ENCODE measurements at regions not wholly inside any gene's neighbourhood (a gene's known extent, or its start where the extent isn't known, plus 50 kb on each side); places are given as distances from the start of the nearest gene placed in this dataset.

DNA sequence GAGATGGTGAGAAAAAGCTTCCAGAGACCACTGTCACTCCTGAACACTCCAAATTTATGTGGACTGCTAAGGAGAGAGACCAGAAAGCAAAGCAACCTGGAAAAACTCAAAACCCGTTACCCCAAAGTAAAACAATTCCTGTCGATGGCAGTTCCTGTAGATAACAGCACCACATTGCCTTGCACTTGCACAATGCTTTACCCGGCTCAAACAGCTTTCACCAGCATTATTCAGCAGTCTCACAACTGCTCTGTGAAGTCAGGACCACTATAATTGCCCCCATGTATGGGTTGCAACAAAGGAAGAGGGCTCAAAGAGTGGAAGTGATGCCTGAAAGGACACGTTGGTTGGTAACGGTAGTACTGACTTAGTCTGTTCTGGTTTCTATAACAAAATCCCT lies 234.8 kb downstream of the BCOR start:
- no peaks in the 10 kb centered on the region for H3K9me3 ChIP-seq (replicated peaks; ENCODE audit: control insufficient read depth, low read depth, low read length)
- WGBS (ENCODE audit: insufficient coverage), result 80% methylated on average over 1 of the region's 5 CpGs
- peaks cover 14% of the 10 kb centered on the region for H3K4me1 ChIP-seq (ENCODE audit: control insufficient read depth, insufficient read depth, low read length)

DNA sequence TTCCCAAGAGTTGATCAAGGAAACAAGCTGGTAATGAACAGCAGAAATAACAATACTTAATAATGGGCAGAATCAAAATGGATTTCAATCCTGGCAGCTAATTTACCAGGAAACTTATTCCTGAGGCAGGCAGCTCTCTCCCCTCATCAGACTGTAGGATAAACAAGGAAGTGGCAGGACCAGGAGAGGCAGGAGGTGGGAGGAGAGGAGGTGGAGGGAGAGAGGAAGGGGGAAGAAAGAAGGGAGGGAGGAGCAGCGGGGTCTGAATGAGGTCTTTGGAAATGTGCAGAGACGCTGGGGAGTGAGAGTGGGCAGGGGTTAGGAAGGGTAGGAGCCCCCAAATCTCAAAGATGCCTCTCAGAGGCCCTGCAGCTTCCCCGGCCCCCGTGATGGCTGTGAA lies 231.5 kb downstream of the BCOR start:
- H3K36me3 ChIP-seq (ENCODE audit: control insufficient read depth, insufficient read depth, low read length), result no peaks in the 10 kb centered on the region
- 20% methylated on average over 2 of the region's 4 CpGs for WGBS (ENCODE audit: insufficient coverage)

More for the DNA sequence above, 234.8 kb downstream of the BCOR start:
- Histone ChIP-seq H3K4me3 (ENCODE audit: low read length) (no peak overlapping the region), H3K27me3 (ENCODE audit: control insufficient read depth, insufficient read depth, low read length) (peaks cover 45% of the 10 kb centered on the region), H3K36me3 (ENCODE audit: control insufficient read depth, insufficient read depth, low read length) (no peaks in the 10 kb centered on the region), H3K27ac (ENCODE audit: low read length) (no peak overlapping the region)
- no peak for DNase-seq

GRCh38 chrX:39869846-39870601 lies 227.7 kb downstream of the BCOR start:
- H3K36me3 ChIP-seq (ENCODE audit: control insufficient read depth, insufficient read depth, low read length), result no peaks in the 10 kb centered on the region
- no peak overlapping the region for H3K27ac ChIP-seq (ENCODE audit: low read length)
- 30% methylated on average over 3 of the region's 7 CpGs for WGBS (ENCODE audit: insufficient coverage)
- no peaks in the 10 kb centered on the region for H3K9me3 ChIP-seq (replicated peaks; ENCODE audit: control insufficient read depth, low read depth, low read length)
- no peaks in the 10 kb centered on the region for H3K4me1 ChIP-seq (ENCODE audit: control insufficient read depth, insufficient read depth, low read length)
- no peak overlapping the region for H3K4me3 ChIP-seq (ENCODE audit: low read length)
- no peak for DNase-seq
- peaks cover 35% of the 10 kb centered on the region for H3K27me3 ChIP-seq (ENCODE audit: control insufficient read depth, insufficient read depth, low read length)

More for the DNA sequence above, 231.5 kb downstream of the BCOR start:
- Histone ChIP-seq H3K4me1 (ENCODE audit: control insufficient read depth, insufficient read depth, low read length) (peaks cover under 1% of the 10 kb centered on the region), H3K9me3 (replicated peaks; ENCODE audit: control insufficient read depth, low read depth, low read length) (no peaks in the 10 kb centered on the region), H3K27ac (ENCODE audit: low read length) (no peak overlapping the region), H3K4me3 (ENCODE audit: low read length) (no peak overlapping the region), H3K27me3 (ENCODE audit: control insufficient read depth, insufficient read depth, low read length) (peaks cover 38% of the 10 kb centered on the region)
- no peak for DNase-seq

DNA sequence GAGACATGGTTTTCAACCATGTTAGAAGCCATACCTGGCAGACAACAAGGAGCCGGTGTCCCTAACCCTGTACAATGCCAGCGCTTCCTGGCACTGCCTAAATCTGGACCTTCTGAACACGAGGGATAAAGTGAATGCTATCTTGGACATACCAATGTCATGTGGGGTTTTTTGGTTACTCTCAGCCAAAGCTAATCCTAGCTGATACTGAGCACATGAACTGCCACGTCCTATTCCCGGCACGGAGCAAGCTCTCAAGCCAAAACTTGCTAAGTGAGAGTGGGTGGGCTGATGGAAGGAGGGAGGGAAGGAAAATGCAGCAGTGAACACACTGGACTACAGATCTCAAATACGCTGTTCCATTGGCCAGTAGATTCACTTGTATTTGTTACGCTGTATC lies 226.1 kb downstream of the BCOR start:
- WGBS (ENCODE audit: insufficient coverage), result 60% methylated on average over 2 of the region's 8 CpGs
- no peak for DNase-seq
- no peaks in the 10 kb centered on the region for H3K36me3 ChIP-seq (ENCODE audit: control insufficient read depth, insufficient read depth, low read length)
- H3K4me3 ChIP-seq (ENCODE audit: low read length), result no peak overlapping the region
- peaks cover under 1% of the 10 kb centered on the region for H3K4me1 ChIP-seq (ENCODE audit: control insufficient read depth, insufficient read depth, low read length)
- H3K9me3 ChIP-seq (replicated peaks; ENCODE audit: control insufficient read depth, low read depth, low read length), result no peaks in the 10 kb centered on the region
- peaks cover 42% of the 10 kb centered on the region for H3K27me3 ChIP-seq (ENCODE audit: control insufficient read depth, insufficient read depth, low read length)
- no peak overlapping the region for H3K27ac ChIP-seq (ENCODE audit: low read length)

GRCh38 chrX:39873117-39873516 lies 224.6 kb downstream of the BCOR start:
- Histone ChIP-seq H3K27ac (ENCODE audit: low read length) (no peak overlapping the region), H3K27me3 (ENCODE audit: control insufficient read depth, insufficient read depth, low read length) (peaks cover 42% of the 10 kb centered on the region), H3K9me3 (replicated peaks; ENCODE audit: control insufficient read depth, low read depth, low read length) (no peaks in the 10 kb centered on the region), H3K4me3 (ENCODE audit: low read length) (no peak overlapping the region), H3K4me1 (ENCODE audit: control insufficient read depth, insufficient read depth, low read length) (peaks cover 3% of the 10 kb centered on the region), H3K36me3 (ENCODE audit: control insufficient read depth, insufficient read depth, low read length) (no peaks in the 10 kb centered on the region)
- DNase-seq, result no peak
- 87% methylated on average over 5 of the region's 5 CpGs for WGBS (ENCODE audit: insufficient coverage)

- Histone ChIP-seq H3K4me3 (ENCODE audit: low read length) (no peak overlapping the region), H3K4me1 (ENCODE audit: control insufficient read depth, insufficient read depth, low read length) (peaks cover 7% of the 10 kb centered on the region), H3K9me3 (replicated peaks; ENCODE audit: control insufficient read depth, low read depth, low read length) (no peaks in the 10 kb centered on the region), H3K27ac (ENCODE audit: low read length) (no peak overlapping the region), H3K27me3 (ENCODE audit: control insufficient read depth, insufficient read depth, low read length) (peaks cover 44% of the 10 kb centered on the region), H3K36me3 (ENCODE audit: control insufficient read depth, insufficient read depth, low read length) (no peaks in the 10 kb centered on the region)
- WGBS (ENCODE audit: insufficient coverage), result 82% methylated on average over 5 of the region's 5 CpGs
- no peak for DNase-seq
Observed at GRCh38 chrX:39874202-39874816, 223.4 kb downstream of the BCOR start.

DNA sequence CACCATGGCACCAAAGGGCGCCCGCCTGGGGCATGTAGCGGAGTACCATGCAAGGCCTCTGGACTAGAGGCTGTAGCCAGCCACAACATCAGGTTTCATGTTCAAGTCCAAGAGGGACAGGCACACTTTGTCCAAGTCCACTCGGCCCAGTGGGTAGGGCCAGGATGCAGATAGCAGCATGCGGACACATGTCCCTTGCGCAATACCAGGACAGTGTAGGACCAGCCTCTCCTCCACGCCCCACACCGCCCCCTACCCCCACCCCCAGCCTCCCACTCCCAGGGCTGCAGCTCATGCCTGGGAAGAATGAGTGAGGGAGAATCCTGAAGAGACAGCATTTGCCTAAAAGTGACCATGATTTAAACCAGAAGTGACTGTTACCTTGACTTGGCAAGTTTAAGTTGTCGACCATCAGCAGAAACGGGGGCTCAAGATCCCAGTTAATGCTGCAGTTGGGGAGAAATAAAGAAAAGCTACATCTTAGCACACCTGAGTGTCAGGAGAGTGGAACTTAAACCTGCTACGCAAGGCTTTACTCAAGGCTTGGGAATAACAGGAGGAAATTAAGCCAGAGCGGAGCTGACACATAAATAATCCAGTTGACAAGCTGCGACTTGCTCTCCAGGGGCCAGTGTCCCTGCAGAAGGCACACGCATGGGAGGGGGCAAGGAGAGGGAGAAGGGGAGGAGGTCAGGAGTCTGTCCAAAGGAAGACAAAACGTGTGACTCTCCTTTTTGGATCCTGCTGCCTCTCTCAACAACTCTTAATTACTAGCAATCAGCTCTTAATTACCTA lies 221.7 kb downstream of the BCOR start:
- Histone ChIP-seq H3K4me1 (ENCODE audit: control insufficient read depth, insufficient read depth, low read length) (peaks cover 10% of the 10 kb centered on the region), H3K27me3 (ENCODE audit: control insufficient read depth, insufficient read depth, low read length) (peaks cover 40% of the 10 kb centered on the region), H3K27ac (ENCODE audit: low read length) (no peak overlapping the region), H3K36me3 (ENCODE audit: control insufficient read depth, insufficient read depth, low read length) (no peaks in the 10 kb centered on the region), H3K9me3 (replicated peaks; ENCODE audit: control insufficient read depth, low read depth, low read length) (no peaks in the 10 kb centered on the region), H3K4me3 (ENCODE audit: low read length) (no peak overlapping the region)
- DNase-seq, result no peak
- 75% methylated on average over 9 of the region's 15 CpGs for WGBS (ENCODE audit: insufficient coverage)

GRCh38 chrX:39877905-39878304 lies 219.9 kb downstream of the BCOR start:
- Histone ChIP-seq H3K4me3 (ENCODE audit: low read length) (no peak overlapping the region), H3K27ac (ENCODE audit: low read length) (no peak overlapping the region), H3K4me1 (ENCODE audit: control insufficient read depth, insufficient read depth, low read length) (peaks cover 10% of the 10 kb centered on the region), H3K36me3 (ENCODE audit: control insufficient read depth, insufficient read depth, low read length) (no peaks in the 10 kb centered on the region), H3K9me3 (replicated peaks; ENCODE audit: control insufficient read depth, low read depth, low read length) (no peaks in the 10 kb centered on the region), H3K27me3 (ENCODE audit: control insufficient read depth, insufficient read depth, low read length) (peaks cover 43% of the 10 kb centered on the region)
- 28% methylated on average over 3 of the region's 18 CpGs for WGBS (ENCODE audit: insufficient coverage)
- peak; percentile 73 for DNase-seq

- no peak for DNase-seq
- no peak overlapping the region for H3K4me3 ChIP-seq (ENCODE audit: low read length)
- peaks cover 3% of the 10 kb centered on the region for H3K9me3 ChIP-seq (replicated peaks; ENCODE audit: control insufficient read depth, low read depth, low read length)
- H3K27ac ChIP-seq (ENCODE audit: low read length), result no peak overlapping the region
- 83% methylated on average over 2 of the region's 3 CpGs for WGBS (ENCODE audit: insufficient coverage)
- H3K36me3 ChIP-seq (ENCODE audit: control insufficient read depth, insufficient read depth, low read length), result no peaks in the 10 kb centered on the region
- H3K27me3 ChIP-seq (ENCODE audit: control insufficient read depth, insufficient read depth, low read length), result peaks cover 28% of the 10 kb centered on the region
- peaks cover 7% of the 10 kb centered on the region for H3K4me1 ChIP-seq (ENCODE audit: control insufficient read depth, insufficient read depth, low read length)
Observed at GRCh38 chrX:39883666-39884065, 214.1 kb downstream of the BCOR start.

- no peaks in the 10 kb centered on the region for H3K36me3 ChIP-seq (ENCODE audit: control insufficient read depth, insufficient read depth, low read length)
- WGBS (ENCODE audit: insufficient coverage), result 68% methylated on average over 2 of the region's 3 CpGs
- no peaks in the 10 kb centered on the region for H3K4me1 ChIP-seq (ENCODE audit: control insufficient read depth, insufficient read depth, low read length)
- H3K9me3 ChIP-seq (replicated peaks; ENCODE audit: control insufficient read depth, low read depth, low read length), result peaks cover 3% of the 10 kb centered on the region
- peaks cover 34% of the 10 kb centered on the region for H3K27me3 ChIP-seq (ENCODE audit: control insufficient read depth, insufficient read depth, low read length)
- no peak overlapping the region for H3K4me3 ChIP-seq (ENCODE audit: low read length)
- DNase-seq, result peak; percentile 33
- no peak overlapping the region for H3K27ac ChIP-seq (ENCODE audit: low read length)
Observed at GRCh38 chrX:39886282-39886681, 211.5 kb downstream of the BCOR start.

All from muscle of leg (tissue), 3 donors.